Liver (tissue), 3 donors: ENCODE measurements at regions not wholly inside any gene's neighbourhood (a gene's known extent, or its start where the extent isn't known, plus 50 kb on each side); places are given as distances from the start of the nearest gene placed in this dataset.

Source experiments
- CTCF ChIP-seq: fragments of 150-350 bp; IDR thresholded peaks from 2 replicates; pipeline ENCODE4 v1.5.1; 2017; ENCODE audit warnings: improper control_type of control experiment, low read depth, low read length; ENCODE audit not compliant: missing input control
- EGR1 ChIP-seq, 2 donors: IDR thresholded peaks; 2 replicates each; pipeline ENCODE4 v1.6.1; 2016 to 2018; ENCODE audit warnings: antibody characterized with exemption in 2 of 2, low read depth in 2 of 2
- HNF4A ChIP-seq, 2 donors: conservative IDR thresholded peaks; 2 replicates each; pipeline ENCODE4 v1.6.1; 2016; ENCODE audit warnings: antibody characterized with exemption in 2 of 2, mild to moderate bottlenecking in 2 of 2
- HNF4G ChIP-seq: IDR thresholded peaks from 2 replicates; pipeline ENCODE4 v1.6.1; 2016; ENCODE audit warnings: antibody characterized with exemption
- JUND ChIP-seq, 2 donors: IDR thresholded peaks; 2 replicates each; pipeline ENCODE4 v1.6.1; 2016; ENCODE audit warnings: antibody characterized with exemption in 2 of 2
- MAX ChIP-seq: IDR thresholded peaks from 2 replicates; pipeline ENCODE4 v1.6.1; 2016; ENCODE audit warnings: antibody characterized with exemption
- RAD21 ChIP-seq, 2 donors: IDR thresholded peaks; 2 replicates each; pipeline ENCODE4 v1.6.1; 2016; ENCODE audit warnings: antibody characterized with exemption in 2 of 2, mild to moderate bottlenecking in 2 of 2
- REST ChIP-seq: IDR thresholded peaks from 2 replicates; pipeline ENCODE4 v1.6.1; 2016; ENCODE audit warnings: antibody characterized with exemption, mild to moderate bottlenecking
- SP1 ChIP-seq: IDR thresholded peaks from 2 replicates; pipeline ENCODE4 v1.6.1; 2018; ENCODE audit warnings: antibody characterized with exemption, mild to moderate bottlenecking
- TAF1 ChIP-seq: conservative IDR thresholded peaks from 2 replicates; pipeline ENCODE4 v1.6.1; 2016; ENCODE audit warnings: antibody characterized with exemption, mild to moderate bottlenecking
- YY1 ChIP-seq: IDR thresholded peaks from 2 replicates; pipeline ENCODE4 v1.6.1; 2016; ENCODE audit warnings: antibody characterized with exemption, mild to moderate bottlenecking
- ZBTB33 ChIP-seq: IDR thresholded peaks from 2 replicates; pipeline ENCODE4 v1.6.1; 2016; ENCODE audit warnings: antibody characterized with exemption
- donor health status: healthy.
- donor health status: healthy.

GRCh38 chr3:95407709-95408463 lies 1345.0 kb downstream of the NSUN3 start:
- no peak for TF ChIP-seq CTCF
- TF ChIP-seq YY1, result no peak
- TF ChIP-seq HNF4A (conservative IDR thresholded peaks at IDR 0.05), result no peak
- TF ChIP-seq RAD21 (IDR thresholded peaks at IDR 0.05), result no peak
- no peak for TF ChIP-seq REST
- no peak for TF ChIP-seq TAF1
- TF ChIP-seq ZBTB33, result no peak
- TF ChIP-seq MAX, result no peak
- no peak for TF ChIP-seq SP1
- TF ChIP-seq HNF4G, result no peak
- TF ChIP-seq JUND (IDR thresholded peaks at IDR 0.05), result no peak
- TF ChIP-seq EGR1 (IDR thresholded peaks at IDR 0.05; ENCODE audit: low read depth in 2 of 2), result no peak
